Mammary epithelial cell (primary cell): ENCODE measurements at regions not wholly inside any gene's neighbourhood (a gene's known extent, or its start where the extent isn't known, plus 50 kb on each side); places are given as distances from the start of the nearest gene placed in this dataset.

Source experiments
- CTCF ChIP-seq, 2 donors: IDR thresholded peaks in 1 of 2; conservative IDR thresholded peaks in 1 of 2; 2 replicates each; pipeline ENCODE4 v1.5.1; 2011 to 2012; ENCODE audit warnings: inconsistent platforms in 2 of 2, low read length in 2 of 2, mild to moderate bottlenecking in 2 of 2, control low read depth in 1 of 2, low read depth in 1 of 2; ENCODE audit not compliant: insufficient read depth in 1 of 2; ENCODE audit errors: extremely low read depth in 1 of 2
- EZH2 ChIP-seq: IDR thresholded peaks from 2 replicates; pipeline ENCODE4 v1.6.1; 2012; ENCODE audit warnings: low read length, inconsistent platforms, borderline replicate concordance

- no peak for TF ChIP-seq CTCF (conservative IDR thresholded peaks at IDR 0.05 in 1 of 2, IDR thresholded peaks at IDR 0.05 in 1 of 2; ENCODE audit: extremely low read depth in 1 of 2, insufficient read depth in 1 of 2, low read depth in 1 of 2, low read length in 2 of 2)
- no peak for TF ChIP-seq EZH2
These were observed 713.0 kb upstream of the PCDH9 start for GRCh38 chr13:67943116-67943515.
